NCI-H69 (cell line): ENCODE measurements at regions not wholly inside any gene's neighbourhood (a gene's known extent, or its start where the extent isn't known, plus 50 kb on each side); places are given as distances from the start of the nearest gene placed in this dataset.

Experiments used
- DNase-seq: peaks from one replicate; lab custom pipeline; 2025; lab: John Stamatoyannopoulos, UW

GRCh38 chr2:7467782-7468447, 550.7 kb downstream of the RNF144A start:
- DNase-seq = no peak

GRCh38 chr2:7468448-7468828, 551.2 kb downstream of the RNF144A start:
- no peak for DNase-seq

GRCh38 chr2:7468955-7469354, 551.7 kb downstream of the RNF144A start:
- no peak for DNase-seq

- DNase-seq = no peak
Measured at GRCh38 chr2:7471185-7471584, 554.0 kb downstream of the RNF144A start.

GRCh38 chr2:7472465-7472864, 555.3 kb downstream of the RNF144A start:
- DNase-seq = no peak

- DNase-seq = no peak
Measured at GRCh38 chr2:7473135-7473771, 556.0 kb downstream of the RNF144A start.

- no peak for DNase-seq
Measured at GRCh38 chr2:7476371-7476770, 559.2 kb downstream of the RNF144A start.

- no peak for DNase-seq
Measured at GRCh38 chr2:7479603-7480002, 562.4 kb downstream of the RNF144A start.

GRCh38 chr2:7480431-7480830, 563.2 kb downstream of the RNF144A start:
- DNase-seq = no peak

GRCh38 chr2:7490672-7491071, 573.5 kb downstream of the RNF144A start:
- DNase-seq = no peak

- no peak for DNase-seq
Measured at GRCh38 chr2:7492719-7493118, 575.5 kb downstream of the RNF144A start.

GRCh38 chr2:7497178-7497577, 580.0 kb downstream of the RNF144A start:
- no peak for DNase-seq

GRCh38 chr2:7499018-7499417, 581.8 kb downstream of the RNF144A start:
- no peak for DNase-seq

- DNase-seq = no peak
Measured at GRCh38 chr2:7502336-7502735, 585.1 kb downstream of the RNF144A start.

GRCh38 chr2:7508296-7508943, 591.2 kb downstream of the RNF144A start:
- DNase-seq = peak; percentile 92

- peak; percentile 44 for DNase-seq
Measured at GRCh38 chr2:7510353-7510752, 593.1 kb downstream of the RNF144A start.

GRCh38 chr2:7513834-7514233, 596.6 kb downstream of the RNF144A start:
- no peak for DNase-seq

- DNase-seq = no peak
Measured at GRCh38 chr2:7515327-7515726, 598.1 kb downstream of the RNF144A start.

GRCh38 chr2:7516484-7517063, 599.4 kb downstream of the RNF144A start:
- no peak for DNase-seq

GRCh38 chr2:7517088-7517487, 599.9 kb downstream of the RNF144A start:
- DNase-seq = no peak

GRCh38 chr2:7517851-7518250, 600.6 kb downstream of the RNF144A start:
- DNase-seq = no peak

- DNase-seq = no peak
Measured at GRCh38 chr2:7523481-7524120, 606.4 kb downstream of the RNF144A start.

GRCh38 chr2:7524195-7524594, 607.0 kb downstream of the RNF144A start:
- DNase-seq = no peak
